ENCODE measurements at regions not wholly inside any gene's neighbourhood (a gene's known extent, or its start where the extent isn't known, plus 50 kb on each side); places are given as distances from the start of the nearest gene placed in this dataset.

DNA sequence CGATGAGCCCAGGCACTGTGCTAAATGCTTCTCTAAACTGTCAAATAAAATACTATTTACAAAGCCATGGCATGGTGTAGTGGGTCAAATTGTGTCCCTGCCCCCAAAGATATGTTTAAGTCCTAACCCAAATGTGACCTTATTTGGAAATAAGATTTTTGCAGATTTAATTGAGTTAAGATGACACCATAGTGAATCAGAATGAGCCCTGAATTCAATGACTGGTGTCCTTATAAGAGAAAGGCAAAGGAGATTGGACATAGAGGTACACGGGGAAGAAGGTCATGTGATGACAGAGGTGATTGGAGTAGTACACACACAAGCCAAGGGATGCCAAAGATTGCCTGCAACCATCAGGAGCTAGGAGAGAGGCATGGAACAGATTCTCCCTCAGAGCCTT is 121.6 kb upstream of the VEPH1 start:
- TF ChIP-seq, protein P1, sequence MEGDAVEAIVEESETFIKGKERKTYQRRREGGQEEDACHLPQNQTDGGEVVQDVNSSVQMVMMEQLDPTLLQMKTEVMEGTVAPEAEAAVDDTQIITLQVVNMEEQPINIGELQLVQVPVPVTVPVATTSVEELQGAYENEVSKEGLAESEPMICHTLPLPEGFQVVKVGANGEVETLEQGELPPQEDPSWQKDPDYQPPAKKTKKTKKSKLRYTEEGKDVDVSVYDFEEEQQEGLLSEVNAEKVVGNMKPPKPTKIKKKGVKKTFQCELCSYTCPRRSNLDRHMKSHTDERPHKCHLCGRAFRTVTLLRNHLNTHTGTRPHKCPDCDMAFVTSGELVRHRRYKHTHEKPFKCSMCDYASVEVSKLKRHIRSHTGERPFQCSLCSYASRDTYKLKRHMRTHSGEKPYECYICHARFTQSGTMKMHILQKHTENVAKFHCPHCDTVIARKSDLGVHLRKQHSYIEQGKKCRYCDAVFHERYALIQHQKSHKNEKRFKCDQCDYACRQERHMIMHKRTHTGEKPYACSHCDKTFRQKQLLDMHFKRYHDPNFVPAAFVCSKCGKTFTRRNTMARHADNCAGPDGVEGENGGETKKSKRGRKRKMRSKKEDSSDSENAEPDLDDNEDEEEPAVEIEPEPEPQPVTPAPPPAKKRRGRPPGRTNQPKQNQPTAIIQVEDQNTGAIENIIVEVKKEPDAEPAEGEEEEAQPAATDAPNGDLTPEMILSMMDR (IDR thresholded peaks at IDR 0.05) = no peak
- TF ChIP-seq POLR2A (IDR thresholded peaks at IDR 0.05) = no peak
